GM12878 (cell line): ENCODE measurements at regions not wholly inside any gene's neighbourhood (a gene's known extent, or its start where the extent isn't known, plus 50 kb on each side); places are given as distances from the start of the nearest gene placed in this dataset.

Experiments
- ATAC-seq: fragments of 200-7000 bp; cut with Tn5 transposase; 3 replicates; pipeline ENCODE4 v1.9.1; 2020; ENCODE audit warnings: mild to moderate bottlenecking, moderate library complexity
- BruUV-seq: library from RNA; stranded (reverse); fragments of 400-500 nt; replicated peaks from 2 replicates; lab custom pipeline; 2021; lab: Mats Ljungman, UMichigan
- CTCF ChIA-PET: fragments of 300-600 bp; sonication (Branson Sonifier 250); formaldehyde crosslinking; extraction: SDS; loops from one replicate; lab custom pipeline; 2021; ENCODE audit warnings: inconsistent platforms; lab: Yijun Ruan, JAX
- POLR2A ChIA-PET: fragments of 350-600 bp; formaldehyde crosslinking; extraction: SDS; loops from one replicate; lab custom pipeline; 2021; ENCODE audit warnings: inconsistent platforms; lab: Charles Lee
- RAD21 ChIA-PET: fragments of 300-600 bp; sonication (Branson Sonifier 250); formaldehyde crosslinking; loops from one replicate; lab custom pipeline; 2023; ENCODE audit warnings: antibody characterized with exemption; ENCODE audit not compliant: unreplicated experiment; lab: Charles Lee
- SMC1A ChIA-PET: fragments of 300-600 bp; sonication (Branson Sonifier 250); formaldehyde crosslinking; loops from one replicate; lab custom pipeline; 2023; ENCODE audit not compliant: unreplicated experiment, uncharacterized antibody; lab: Charles Lee
- DNase-seq: peaks from one replicate; pipeline ENCODE4 v3.0.0-alpha.2; 2011; ENCODE audit warnings: low read depth, low spot score
- FAIRE-seq: peaks from 3 replicates; lab custom pipeline; 2011; peaks lifted over from hg19 to GRCh38; lab: Jason Lieb, UNC
- H2AFZ ChIP-seq: 2 replicates; pipeline ENCODE4 v1.6.0; 2011; ENCODE audit warnings: low read depth, low read length, control low read depth; ENCODE audit not compliant: control insufficient read depth
- H3K27ac ChIP-seq: 2 replicates; pipeline ENCODE4 v1.5.1; 2011; ENCODE audit warnings: control low read depth; ENCODE audit not compliant: control insufficient read depth, insufficient read depth
- H3K27me3 ChIP-seq, 2 experiments: replicated peaks in 1 of 2; 2 replicates each; pipeline versions ENCODE4 v1.6.0 to v1.6.1; 2011; ENCODE audit warnings: low read length in 1 of 2; ENCODE audit not compliant: control insufficient read depth in 2 of 2, insufficient read depth in 2 of 2
- H3K36me3 ChIP-seq, 2 experiments: 2 replicates each; pipeline ENCODE4 v1.5.1; 2011; ENCODE audit warnings: low read length in 1 of 2; ENCODE audit not compliant: control insufficient read depth in 2 of 2, insufficient read depth in 2 of 2
- H3K4me1 ChIP-seq: 2 replicates; pipeline ENCODE4 v1.6.1; 2011; ENCODE audit warnings: mild to moderate bottlenecking, low read length, moderate library complexity, mixed read lengths; ENCODE audit not compliant: control insufficient read depth, insufficient read depth
- H3K4me2 ChIP-seq: 2 replicates; pipeline ENCODE4 v1.6.0; 2011; ENCODE audit warnings: control low read depth; ENCODE audit not compliant: control insufficient read depth, insufficient read depth
- H3K4me3 ChIP-seq: fragments of 200-600 bp; sonication (generic); 2 replicates; pipeline ENCODE4 v1.5.1; 2016
- H3K79me2 ChIP-seq: 2 replicates; pipeline ENCODE4 v1.6.0; 2011; ENCODE audit warnings: low read length; ENCODE audit not compliant: control insufficient read depth, insufficient read depth
- H3K9ac ChIP-seq: 2 replicates; pipeline ENCODE4 v1.8.0; 2011; ENCODE audit warnings: low read length, control low read depth, mixed read lengths; ENCODE audit not compliant: control insufficient read depth, insufficient read depth
- H3K9me3 ChIP-seq: replicated peaks from 3 replicates; pipeline ENCODE4 v1.5.1; 2011; ENCODE audit warnings: mild to moderate bottlenecking, low read length; ENCODE audit not compliant: control insufficient read depth, insufficient read depth
- H4K20me1 ChIP-seq: 2 replicates; pipeline ENCODE4 v1.6.0; 2011; ENCODE audit not compliant: control insufficient read depth, insufficient read depth
- ASH2L ChIP-seq: fragments of 300-600, 200-600 bp; sonication (generic); IDR thresholded peaks from 2 replicates; pipeline ENCODE4 v1.6.1; 2017; ENCODE audit warnings: low read depth, mild to moderate bottlenecking, borderline replicate concordance
- ATF2 ChIP-seq: IDR thresholded peaks from 2 replicates; pipeline ENCODE4 v1.6.1; 2012; ENCODE audit warnings: low read length, inconsistent platforms
- BACH1 ChIP-seq: fragments of 450-650 bp; IDR thresholded peaks from 2 replicates; pipeline ENCODE4 v1.6.1; 2017; ENCODE audit warnings: mild to moderate bottlenecking, borderline replicate concordance
- CREB1 ChIP-seq: IDR thresholded peaks from 2 replicates; pipeline ENCODE4 v1.6.1; 2012; ENCODE audit warnings: low read depth, mild to moderate bottlenecking, inconsistent platforms
- E4F1 ChIP-seq: fragments of 450-650 bp; IDR thresholded peaks from 2 replicates; pipeline ENCODE4 v1.6.1; 2018; ENCODE audit warnings: borderline replicate concordance, mild to moderate bottlenecking; ENCODE audit not compliant: partially characterized antibody
- JUND ChIP-seq: IDR thresholded peaks from 2 replicates; pipeline ENCODE4 v1.6.1; 2012; ENCODE audit warnings: low read depth, mild to moderate bottlenecking, low read length, improper control_type of control experiment, moderate library complexity
- MYB ChIP-seq: fragments of 150-350 bp; IDR thresholded peaks from 2 replicates; pipeline ENCODE4 v1.6.1; 2014; ENCODE audit warnings: mild to moderate bottlenecking, low read depth, low read length, borderline replicate concordance
- POU2F2 ChIP-seq: IDR thresholded peaks from 3 replicates; pipeline ENCODE4 v1.6.1; 2011; ENCODE audit warnings: low read depth, mild to moderate bottlenecking, low read length, borderline replicate concordance
- SMC3 ChIP-seq: IDR thresholded peaks from 2 replicates; pipeline ENCODE4 v1.6.1; 2011; ENCODE audit warnings: low read length, improper control_type of control experiment, borderline replicate concordance
- SRF ChIP-seq, 2 experiments: IDR thresholded peaks; 2 replicates each; pipeline ENCODE4 v1.6.1; 2011; ENCODE audit warnings: low read depth in 2 of 2, low read length in 2 of 2, mild to moderate bottlenecking in 1 of 2, moderate library complexity in 1 of 2
- TCF3 ChIP-seq: IDR thresholded peaks from 2 replicates; pipeline ENCODE4 v1.6.1; 2012; ENCODE audit warnings: low read depth, mild to moderate bottlenecking, low read length, borderline replicate concordance; ENCODE audit not compliant: insufficient read depth
- ZZZ3 ChIP-seq: IDR thresholded peaks from 2 replicates; pipeline ENCODE4 v1.6.1; 2011; ENCODE audit warnings: low read depth; ENCODE audit not compliant: control insufficient read depth, insufficient read length
- WGBS: methylation state at CpG from one replicate; pipeline ENCODE4 v1.1.6; 2016; ENCODE audit warnings: low lambda C conversion rate; ENCODE audit not compliant: insufficient replicate concordance, insufficient coverage; ENCODE audit errors: missing lambda C conversion rate; 5-methylcytosine and 5-hydroxymethylcytosine counted together
- in situ Hi-C: fragments of 300-500 bp; cut with MboI; formaldehyde crosslinking; loops from 9 replicates; pipeline ENCODE4 v1.14.3; 2018; ENCODE audit warnings: mixed read lengths
- intact Hi-C: fragments of 100-400 bp; cut with micrococcal nuclease; formaldehyde crosslinking; loops from one replicate; pipeline ENCODE4 v1.14.2; 2022; ENCODE audit not compliant: unreplicated experiment

- no peaks in the 10 kb centered on the region for H3K79me2 ChIP-seq
- ATAC-seq (no peak), FAIRE-seq (no peak), DNase-seq (no peak)
- 33% methylated on average over 11 of the region's 11 CpGs for WGBS
- POLR2A ChIA-PET: no interaction called here
- H3K36me3 ChIP-seq: no peaks in the 10 kb centered on the region
- H3K27me3 ChIP-seq: no peaks in the 10 kb centered on the region
- SMC1A ChIA-PET: no interaction called here
- no peak for TF ChIP-seq CREB1
- no peak for TF ChIP-seq TCF3
- TF ChIP-seq POU2F2: no peak
- TF ChIP-seq E4F1: no peak
- TF ChIP-seq JUND: no peak
- no peak for TF ChIP-seq MYB
- TF ChIP-seq SRF (IDR thresholded peaks at IDR 0.05; ENCODE audit: low read depth in 2 of 2, low read length in 2 of 2): no peak
- no peak for TF ChIP-seq SMC3
- TF ChIP-seq ZZZ3: no peak
- TF ChIP-seq BACH1: no peak
- TF ChIP-seq ASH2L: no peak
- TF ChIP-seq ATF2: no peak
- intact Hi-C loops: no loop called here
- in situ Hi-C loops: no loop called here
- no peaks in the 10 kb centered on the region for H3K4me1 ChIP-seq
- H3K4me2 ChIP-seq: no peak overlapping the region
- H4K20me1 ChIP-seq: no peaks in the 10 kb centered on the region
- no peak overlapping the region for H3K27ac ChIP-seq
- no peak overlapping the region for H3K9ac ChIP-seq
- no TSS peak for BruUV-seq
- H3K4me3 ChIP-seq: no peak overlapping the region
- RAD21 ChIA-PET: no interaction called here
- H2AFZ ChIP-seq: no peak overlapping the region
- H3K9me3 ChIP-seq: no peaks in the 10 kb centered on the region
- CTCF ChIA-PET: no interaction called here
Observed at GRCh38 chr13:73138638-73139491, 80.1 kb downstream of the KLF5 start.
